NCI-H82 (cell line): ENCODE measurements at regions not wholly inside any gene's neighbourhood (a gene's known extent, or its start where the extent isn't known, plus 50 kb on each side); places are given as distances from the start of the nearest gene placed in this dataset.
"Not testable (repeated sequence)": the region's sequence is repeated elsewhere in the genome, so short reads cannot be mapped to it uniquely, and the experiment has no call there.

Source experiments
- DNase-seq: peaks from one replicate; lab custom pipeline; 2025; lab: John Stamatoyannopoulos, UW

GRCh38 chr13:82976499-82976898 lies 905.8 kb downstream of the SLITRK1 start:
- no peak for DNase-seq

DNA sequence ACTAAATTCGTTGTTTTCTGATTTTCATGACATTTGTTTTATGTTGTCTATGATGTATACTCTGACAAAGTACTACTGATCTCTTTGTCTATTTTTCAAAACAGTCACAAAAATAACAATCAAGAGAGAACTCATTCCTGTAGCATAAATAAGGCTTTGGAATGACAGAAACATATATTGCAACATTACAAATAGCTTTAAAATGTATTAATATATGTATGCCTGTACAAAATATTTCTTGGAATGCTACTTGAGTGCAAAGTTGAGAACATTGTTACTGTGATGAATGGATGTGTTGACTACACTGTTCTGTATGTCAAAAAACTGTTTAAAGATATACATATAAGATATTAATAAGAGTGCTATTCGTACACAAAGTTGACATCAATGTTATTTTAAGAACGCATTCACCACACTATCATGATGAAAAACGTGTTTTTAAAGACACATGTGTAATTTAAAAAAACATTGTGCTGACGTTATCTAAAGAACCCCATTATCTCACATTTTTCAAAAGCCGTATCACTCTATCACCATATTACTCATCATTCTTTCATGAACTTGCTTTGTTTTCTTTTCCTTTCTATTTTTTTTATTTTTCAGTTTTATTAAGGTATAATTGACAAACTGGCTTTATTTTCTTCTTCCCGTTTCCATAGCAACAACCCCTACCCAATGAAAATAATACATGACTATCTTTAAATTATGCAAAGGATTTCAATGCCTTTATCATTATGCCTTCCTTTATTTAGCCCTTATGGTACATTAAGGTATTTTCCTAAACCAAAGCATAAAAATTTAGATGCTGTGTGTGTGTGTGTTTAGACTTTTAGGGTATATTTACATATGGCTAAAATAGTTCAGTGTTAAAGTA lies 918.8 kb downstream of the SLITRK1 start:
- DNase-seq, result no peak

GRCh38 chr13:82962397-82962796 lies 919.9 kb downstream of the SLITRK1 start:
- DNase-seq, result no peak

DNA sequence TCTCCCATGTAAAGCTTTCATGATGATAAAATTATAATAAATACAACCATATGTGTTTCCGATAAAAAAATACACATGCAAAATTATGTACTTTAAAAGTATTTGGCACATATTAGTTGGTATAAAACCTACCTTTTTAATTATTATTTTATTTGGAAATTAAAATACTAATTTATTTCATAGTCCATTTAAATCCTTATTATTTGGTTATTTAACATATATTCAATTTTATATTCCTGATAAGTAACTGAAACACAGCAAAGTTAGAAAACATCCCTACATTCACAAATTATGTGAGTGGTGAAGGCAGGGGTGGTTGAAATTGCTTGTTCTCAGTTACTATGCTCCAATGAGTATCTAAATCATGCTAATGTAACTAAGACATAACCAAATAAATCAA lies 920.5 kb downstream of the SLITRK1 start:
- no peak for DNase-seq

DNA sequence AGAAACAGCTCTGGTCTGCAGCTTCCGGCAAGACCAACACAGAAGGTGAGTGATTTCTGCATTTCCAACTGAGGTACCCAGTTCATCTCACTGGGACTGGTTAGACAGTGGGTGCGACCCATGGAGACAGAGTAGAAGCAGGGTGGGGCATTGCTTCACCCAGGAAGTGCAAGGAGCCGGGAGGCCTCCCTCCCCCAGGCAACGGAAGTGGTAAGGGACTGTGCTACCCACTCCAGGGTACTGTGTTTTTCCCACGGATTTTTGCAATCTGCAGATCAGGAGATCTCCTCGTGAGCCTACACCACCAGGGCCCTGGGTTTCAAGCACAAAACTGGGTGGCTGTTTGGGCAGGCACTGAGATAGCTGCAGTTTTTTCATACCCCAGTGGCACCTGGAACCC lies 929.9 kb downstream of the SLITRK1 start:
- DNase-seq, result not testable (repeated sequence)

DNA sequence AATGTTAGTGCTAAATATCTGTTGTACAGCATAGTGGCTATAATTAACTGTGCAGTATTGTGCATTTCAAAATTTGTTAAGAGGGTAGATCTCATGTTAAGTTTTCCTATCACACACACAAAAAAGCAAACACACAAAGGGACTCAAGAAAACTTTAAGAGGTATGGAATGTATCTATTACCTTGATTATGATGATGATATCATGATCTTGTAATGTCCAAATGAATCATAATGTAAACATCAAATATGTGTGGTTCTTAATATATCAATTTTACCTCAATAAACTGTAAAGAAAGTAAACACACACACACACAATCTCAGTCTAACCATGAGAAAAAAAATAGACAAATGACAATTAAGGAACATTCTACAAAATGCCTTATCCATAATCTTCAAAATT lies 934.6 kb downstream of the SLITRK1 start:
- no peak for DNase-seq

DNA sequence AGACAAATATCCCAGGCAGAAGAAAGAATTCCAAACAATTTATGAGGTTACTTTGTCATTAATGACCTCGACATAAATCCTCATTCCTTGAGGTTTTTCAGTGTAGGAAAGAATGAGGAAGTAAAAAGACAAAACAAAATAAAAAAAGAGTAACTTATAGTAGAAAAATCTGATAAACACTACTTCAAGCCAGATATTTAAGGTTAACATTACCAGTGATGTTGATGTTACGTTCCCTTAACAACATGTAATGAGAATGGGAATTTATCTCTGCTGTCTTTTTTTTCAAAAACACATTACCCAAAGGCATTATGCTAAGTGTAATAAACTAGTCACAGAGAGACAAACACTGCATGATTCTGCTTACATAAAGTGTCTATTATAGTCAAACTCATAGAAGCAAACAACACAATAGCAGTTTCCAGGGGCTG lies 935.1 kb downstream of the SLITRK1 start:
- DNase-seq, result no peak

DNA sequence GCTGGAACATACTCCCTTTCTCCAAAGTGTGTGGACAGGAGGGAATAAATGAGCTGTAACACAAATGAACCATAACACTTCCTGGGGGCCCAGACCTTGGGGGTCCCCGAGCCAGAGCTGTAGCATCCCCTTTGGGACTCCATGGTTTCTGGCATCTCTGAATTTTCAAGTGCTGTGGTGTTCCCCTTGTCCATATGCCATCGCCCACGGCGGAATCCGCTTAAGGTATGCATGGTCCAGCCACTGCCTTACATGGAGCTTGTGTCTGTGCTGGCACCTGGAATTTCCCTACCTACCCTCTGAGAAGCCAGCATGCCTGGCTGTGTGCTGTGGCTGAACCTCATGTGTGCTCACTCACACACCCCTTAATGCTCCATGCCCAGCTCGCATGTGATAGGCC lies 943.6 kb downstream of the SLITRK1 start:
- no peak for DNase-seq

DNA sequence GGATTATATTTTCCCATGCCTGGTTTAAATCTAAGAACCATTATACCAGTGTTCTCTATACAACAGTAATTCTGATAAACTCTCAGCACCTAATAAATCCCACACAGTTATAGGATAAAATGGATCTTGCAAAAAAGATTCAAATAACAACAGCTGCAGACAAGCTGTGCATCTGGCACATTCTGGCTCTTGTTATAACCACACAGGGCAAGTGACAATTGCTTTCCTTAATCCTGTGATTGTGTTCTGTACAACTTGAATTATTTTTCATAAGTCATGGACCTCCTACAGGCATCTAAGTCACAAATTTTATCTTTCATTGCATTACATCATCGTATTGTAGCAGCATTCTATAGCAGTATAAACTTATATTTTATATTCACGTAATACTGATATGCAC lies 948.3 kb downstream of the SLITRK1 start:
- peak; percentile 80 for DNase-seq

GRCh38 chr13:82925114-82925513 lies 957.2 kb downstream of the SLITRK1 start:
- no peak for DNase-seq

- no peak for DNase-seq
Measured at GRCh38 chr13:82917984-82918383, 964.3 kb downstream of the SLITRK1 start.

DNA sequence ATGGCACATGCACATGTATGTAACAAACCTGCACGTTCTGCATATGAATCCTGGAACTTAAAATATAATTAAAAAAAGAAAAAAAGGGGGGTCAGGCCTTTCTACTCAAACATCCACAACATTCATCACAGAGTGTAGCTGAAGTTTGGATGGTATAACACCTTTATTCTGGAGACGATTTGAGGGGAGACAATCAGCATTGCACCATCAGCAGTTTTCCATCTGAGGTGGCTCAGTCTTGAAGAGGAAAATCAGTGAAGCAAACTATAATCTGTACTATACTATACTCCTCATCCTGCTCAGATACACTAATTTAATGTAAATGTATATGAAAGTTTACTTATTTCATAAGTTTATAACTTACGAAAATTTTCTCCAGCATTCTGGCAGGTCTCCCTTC lies 969.7 kb downstream of the SLITRK1 start:
- DNase-seq, result no peak

- no peak for DNase-seq
Measured at GRCh38 chr13:82905071-82905470, 977.2 kb downstream of the SLITRK1 start.

DNA sequence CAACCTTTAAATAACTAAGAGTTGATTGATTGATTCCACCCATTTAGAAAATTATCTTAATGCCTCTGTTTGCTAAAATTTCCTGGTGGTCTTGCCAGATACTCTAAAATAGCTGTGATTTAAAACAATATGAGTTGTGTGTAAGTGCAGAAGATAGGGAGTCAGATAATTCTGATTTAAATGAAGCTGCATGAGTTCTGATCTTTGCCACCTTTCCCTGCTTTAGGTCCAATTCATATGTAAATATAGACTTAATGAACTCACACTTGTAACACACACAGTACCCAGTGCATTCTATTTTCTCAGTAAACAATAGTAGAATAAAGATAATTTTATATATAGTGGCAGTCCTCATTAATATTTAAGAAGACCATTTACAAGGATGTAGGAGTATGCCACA lies 981.8 kb downstream of the SLITRK1 start:
- no peak for DNase-seq

DNA sequence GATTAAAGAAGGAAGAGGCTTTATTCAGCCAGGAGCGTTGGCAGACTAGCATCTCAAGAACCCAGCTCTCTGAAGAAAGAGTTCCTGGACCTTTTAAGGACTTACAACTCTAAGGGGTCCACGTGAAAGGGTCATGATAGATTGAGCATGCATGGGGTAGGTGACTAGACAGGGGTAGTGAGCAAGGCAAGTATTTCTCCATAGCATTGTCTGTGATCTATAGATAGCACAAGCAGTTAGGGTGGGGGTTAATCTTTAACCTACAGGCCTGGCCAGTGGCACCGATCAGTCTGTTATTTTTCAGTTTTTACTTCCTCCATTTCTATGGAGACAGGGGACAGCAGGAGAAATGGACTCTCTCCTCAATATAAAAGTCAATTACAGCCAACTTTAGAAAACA lies 983.7 kb downstream of the SLITRK1 start:
- DNase-seq, result no peak

DNA sequence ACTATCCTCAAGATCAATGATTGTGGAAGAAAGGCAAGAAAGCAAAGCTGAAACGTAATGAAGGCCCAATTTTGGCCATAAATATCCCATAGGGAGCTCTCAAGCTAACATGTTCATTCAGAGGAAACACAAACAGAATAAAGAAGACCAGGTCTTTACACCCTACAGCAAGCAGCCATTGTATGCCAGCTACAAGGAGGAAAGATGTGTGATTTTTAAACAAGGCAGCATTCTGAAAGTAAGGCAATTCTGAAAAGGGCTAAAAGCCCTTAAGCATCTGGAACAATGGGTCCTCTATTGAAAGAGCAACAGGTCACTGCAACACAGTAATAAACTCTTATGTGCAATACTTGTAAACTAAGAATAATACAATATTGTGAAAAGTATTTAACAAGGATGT lies 1002.4 kb downstream of the SLITRK1 start:
- DNase-seq, result no peak

DNA sequence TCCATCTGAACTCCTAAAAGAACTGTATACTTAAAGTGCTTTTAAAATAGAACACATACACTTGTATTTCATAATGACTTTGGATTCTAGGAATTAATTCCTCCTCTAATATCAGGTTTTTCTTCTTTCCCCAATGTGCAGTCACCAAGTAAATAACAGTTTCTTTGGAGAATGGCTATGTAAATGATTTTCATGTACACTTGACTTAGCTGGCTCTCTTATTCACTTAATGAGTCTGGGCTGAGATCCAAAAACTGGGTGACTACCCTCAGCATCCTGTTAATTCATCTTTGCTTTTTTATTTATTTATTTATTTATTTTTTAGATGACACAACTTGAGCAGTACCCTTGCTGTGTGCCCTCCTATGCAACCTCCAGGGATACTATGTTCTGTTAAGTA lies 1003.7 kb downstream of the SLITRK1 start:
- no peak for DNase-seq

DNA sequence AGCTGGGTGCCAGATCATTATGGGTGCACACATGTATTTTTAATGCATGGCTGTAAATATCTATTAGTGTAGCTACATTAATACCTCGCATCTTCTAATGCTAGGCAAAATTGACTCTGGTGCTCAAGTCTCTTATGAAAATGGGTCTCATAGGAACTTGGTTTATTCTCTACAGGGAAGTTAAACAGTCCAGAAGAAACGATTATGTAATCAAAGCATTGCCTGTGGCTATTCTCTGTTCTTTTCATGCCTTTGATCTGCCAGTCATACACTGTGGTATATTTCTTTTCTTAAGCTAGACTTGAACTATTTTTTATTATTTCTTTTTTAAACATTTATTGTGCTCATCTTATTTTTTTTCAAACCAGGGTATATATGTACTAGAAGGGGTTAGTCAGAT lies 1015.0 kb downstream of the SLITRK1 start:
- DNase-seq, result no peak

GRCh38 chr13:82850644-82851043 lies 1031.6 kb downstream of the SLITRK1 start:
- no peak for DNase-seq

GRCh38 chr13:82848766-82849165 lies 1033.5 kb downstream of the SLITRK1 start:
- DNase-seq, result no peak

- DNase-seq, result peak; percentile 19
Measured at GRCh38 chr13:82847595-82847994, 1034.7 kb downstream of the SLITRK1 start.

DNA sequence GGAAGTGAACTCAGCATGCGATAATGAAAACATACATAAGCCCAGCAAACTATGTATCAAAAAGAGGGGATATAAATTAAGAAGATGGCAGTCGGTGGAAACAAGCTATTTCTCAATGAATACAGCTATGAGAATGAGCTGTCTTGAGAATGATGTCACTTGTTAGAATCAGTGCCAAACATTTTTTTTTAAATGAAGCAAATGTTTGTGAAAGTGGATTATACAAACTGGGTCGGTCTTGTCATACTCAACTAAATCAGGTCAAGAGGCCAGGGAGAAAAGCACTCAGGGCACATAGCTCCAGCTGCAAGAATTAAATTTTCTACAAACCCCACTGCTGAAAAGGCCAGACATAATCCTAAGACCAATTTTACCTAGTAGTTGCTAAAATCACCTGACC lies 1048.4 kb downstream of the SLITRK1 start:
- DNase-seq, result no peak

GRCh38 chr13:82829040-82829439 lies 1053.2 kb downstream of the SLITRK1 start:
- no peak for DNase-seq

GRCh38 chr13:82827724-82828123 lies 1054.5 kb downstream of the SLITRK1 start:
- no peak for DNase-seq
